Stimulated activated naive B cell treated with anti-CD40 and anti-IgM and Interleukin-4, amounts not matched to agents 10 μg/mL and 1 μg/mL and 100 μg/mL, for 72 hours (primary cell): ENCODE measurements at regions not wholly inside any gene's neighbourhood (a gene's known extent, or its start where the extent isn't known, plus 50 kb on each side); places are given as distances from the start of the nearest gene placed in this dataset.

Experiments
- ATAC-seq, 2 donors: fragments of 150-1000 bp; cut with Tn5 transposase; replicated peaks; 2 replicates each; pipeline ENCODE4 v1.10.0; 2021; ENCODE audit warnings: moderate library complexity in 1 of 2
- DNase-seq: peaks from one replicate; pipeline ENCODE4 v3.0.0; 2021
- H3K27ac Mint-ChIP-seq: one replicate; pipeline ENCODE4 v1.8.0; 2022; ENCODE audit warnings: mild to moderate bottlenecking, mixed read lengths
- H3K27me3 Mint-ChIP-seq, 2 donors: one replicate each; pipeline ENCODE4 v1.8.0; 2022; ENCODE audit warnings: mixed read lengths in 2 of 2
- H3K36me3 Mint-ChIP-seq, 2 donors: one replicate each; pipeline ENCODE4 v1.8.0; 2022; ENCODE audit warnings: mixed read lengths in 2 of 2, mild to moderate bottlenecking in 1 of 2
- H3K4me1 Mint-ChIP-seq, 2 donors: one replicate each; pipeline ENCODE4 v1.8.0; 2022; ENCODE audit warnings: mixed read lengths in 2 of 2, mild to moderate bottlenecking in 1 of 2
- H3K4me3 Mint-ChIP-seq, 2 donors: one replicate each; pipeline ENCODE4 v1.8.0; 2022; ENCODE audit warnings: mild to moderate bottlenecking in 2 of 2, mixed read lengths in 2 of 2, moderate library complexity in 1 of 2
- H3K9me3 Mint-ChIP-seq, 2 donors: one replicate each; pipeline ENCODE4 v1.8.0; 2022; ENCODE audit warnings: mixed read lengths in 2 of 2, mild to moderate bottlenecking in 1 of 2

DNA sequence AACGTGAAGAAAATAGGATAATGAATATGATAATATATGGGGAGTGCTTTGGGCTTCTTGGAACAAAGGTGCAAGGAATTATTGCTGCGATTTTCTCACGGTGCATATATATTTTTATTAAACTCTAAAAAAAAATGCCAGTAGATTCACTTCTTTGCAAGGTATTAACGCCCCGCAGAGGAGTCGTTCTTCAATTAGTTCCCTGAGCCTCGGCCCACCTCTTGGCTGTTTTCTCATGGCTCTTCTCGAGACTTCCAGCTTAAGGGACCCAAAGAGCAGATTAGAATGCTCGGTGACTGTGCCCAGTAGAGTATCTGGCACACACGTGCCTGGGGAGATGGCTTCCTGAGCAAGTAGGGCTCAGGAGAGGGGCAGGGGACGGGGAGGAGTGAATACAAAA lies 367.4 kb downstream of the MID1IP1 start:
- H3K9me3 Mint-ChIP-seq, result no peaks in the 10 kb centered on the region
- no peak overlapping the region for H3K27ac Mint-ChIP-seq
- peaks cover 0 to 17% of the 10 kb centered on the region in 2 donors for H3K4me1 Mint-ChIP-seq
- peaks cover 0 to 21% of the 10 kb centered on the region in 2 donors for H3K27me3 Mint-ChIP-seq
- DNase-seq (no peak), ATAC-seq (no peak)
- H3K4me3 Mint-ChIP-seq, result no peak overlapping the region
- peaks cover 0 to 3% of the 10 kb centered on the region in 2 donors for H3K36me3 Mint-ChIP-seq

DNA sequence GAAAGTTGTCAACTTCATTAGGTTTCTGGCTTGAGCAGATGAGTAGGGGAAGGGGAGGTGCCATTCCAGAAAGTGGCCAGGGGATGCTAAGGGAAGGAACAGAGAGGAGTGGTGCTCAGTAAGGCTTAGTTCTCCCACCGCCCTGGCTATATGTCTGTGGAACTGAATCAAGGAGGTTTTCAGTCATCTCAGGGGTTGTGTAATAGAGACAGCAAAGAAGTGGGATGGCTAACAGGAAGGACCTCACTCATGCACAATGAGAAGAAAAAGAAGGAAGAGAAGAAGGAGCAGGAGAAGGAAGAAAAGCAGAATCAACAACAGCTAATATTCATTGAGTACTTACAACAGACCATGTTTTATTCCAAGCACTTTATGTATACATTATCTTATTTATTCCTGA lies 368.7 kb downstream of the MID1IP1 start:
- ATAC-seq (no peak), DNase-seq (no peak)
- peaks cover 0 to 25% of the 10 kb centered on the region in 2 donors for H3K4me1 Mint-ChIP-seq
- peaks cover 0 to 3% of the 10 kb centered on the region in 2 donors for H3K36me3 Mint-ChIP-seq
- no peak overlapping the region for H3K27ac Mint-ChIP-seq
- no peaks in the 10 kb centered on the region for H3K9me3 Mint-ChIP-seq
- H3K4me3 Mint-ChIP-seq, result no peak overlapping the region
- H3K27me3 Mint-ChIP-seq, result peaks cover 0 to 16% of the 10 kb centered on the region in 2 donors

DNA sequence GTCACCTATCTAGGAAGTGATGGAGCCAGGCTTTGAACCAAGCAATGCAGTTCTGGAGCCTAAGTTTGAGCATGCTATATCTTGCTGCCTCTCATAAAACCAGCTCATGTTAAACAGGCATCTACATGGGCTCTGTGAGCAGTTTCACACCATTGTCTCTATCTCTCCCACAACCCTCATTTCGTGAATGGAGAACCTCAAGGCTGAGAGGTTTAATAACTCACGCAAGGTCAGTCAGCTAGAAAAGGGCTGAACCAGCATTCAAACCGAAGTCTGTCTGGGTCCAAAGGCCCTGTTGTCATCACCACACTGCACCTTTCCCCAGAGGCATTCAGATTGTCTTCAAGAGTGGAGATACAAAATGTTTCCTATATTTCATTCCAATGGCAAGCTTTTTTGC lies 369.2 kb downstream of the MID1IP1 start:
- peaks cover 0 to 16% of the 10 kb centered on the region in 2 donors for H3K27me3 Mint-ChIP-seq
- peak in 1 of 2 donors; percentile 10 for ATAC-seq
- no peak for DNase-seq
- H3K4me3 Mint-ChIP-seq, result no peak overlapping the region
- H3K27ac Mint-ChIP-seq, result no peak overlapping the region
- H3K4me1 Mint-ChIP-seq, result peaks cover 0 to 29% of the 10 kb centered on the region in 2 donors
- no peaks in the 10 kb centered on the region for H3K9me3 Mint-ChIP-seq
- peaks cover 0 to 3% of the 10 kb centered on the region in 2 donors for H3K36me3 Mint-ChIP-seq

DNA sequence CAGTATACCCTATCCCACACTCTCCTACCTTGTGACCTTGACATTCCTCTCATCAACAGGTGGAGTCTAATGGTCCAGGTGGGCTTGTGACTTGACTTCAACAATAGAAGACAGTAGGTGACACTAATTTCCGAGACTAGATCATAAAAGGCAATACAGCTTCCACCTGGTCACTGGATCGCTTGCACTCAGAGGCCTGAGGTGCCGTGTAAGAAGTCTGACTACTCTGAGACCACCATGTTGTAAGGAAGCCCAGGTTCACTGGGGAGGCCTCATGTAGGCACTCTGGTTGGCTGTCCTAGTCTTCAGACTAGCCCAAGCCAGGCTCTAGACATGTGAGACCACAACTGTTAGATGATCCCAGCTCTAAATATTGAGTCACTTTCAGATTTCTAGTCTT lies 370.4 kb downstream of the MID1IP1 start:
- Mint-ChIP-seq H3K4me1 (peaks cover 0 to 23% of the 10 kb centered on the region in 2 donors), H3K27ac (no peak overlapping the region), H3K27me3 (peaks cover 0 to 8% of the 10 kb centered on the region in 2 donors), H3K36me3 (no peaks in the 10 kb centered on the region), H3K4me3 (no peak overlapping the region), H3K9me3 (no peaks in the 10 kb centered on the region)
- DNase-seq (no peak), ATAC-seq (no peak)

DNA sequence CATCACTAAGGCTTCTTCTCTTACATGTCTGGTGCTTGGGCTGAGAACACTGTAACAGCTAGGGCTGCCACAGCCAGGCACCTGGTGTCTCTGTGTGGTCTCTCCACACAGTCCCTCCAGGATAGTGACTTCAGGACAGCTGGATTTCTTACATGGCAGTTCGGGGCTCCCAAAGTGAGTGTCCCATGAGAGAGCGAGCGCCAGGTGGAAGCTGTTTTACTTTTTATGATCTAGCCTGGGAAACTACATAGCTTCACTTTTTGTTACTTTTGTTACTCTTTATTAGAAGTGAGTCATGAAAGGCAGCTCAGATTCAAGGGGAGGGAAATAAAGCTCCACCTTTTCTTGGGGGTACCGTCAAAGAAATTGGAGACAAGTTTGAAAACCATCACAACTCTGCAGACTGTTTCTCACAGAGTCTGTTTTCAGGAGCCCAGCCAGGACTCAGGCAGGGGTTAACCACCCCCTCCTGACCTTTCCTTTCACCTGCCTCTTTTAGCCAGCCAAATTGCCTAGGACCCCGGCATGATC lies 373.0 kb downstream of the MID1IP1 start:
- ATAC-seq, result no peak
- H3K9me3 Mint-ChIP-seq, result no peaks in the 10 kb centered on the region
- no peaks in the 10 kb centered on the region for H3K36me3 Mint-ChIP-seq
- no peak overlapping the region for H3K27ac Mint-ChIP-seq
- peaks cover 0 to 12% of the 10 kb centered on the region in 2 donors for H3K4me1 Mint-ChIP-seq
- peak overlapping the region in 1 of 2 donors; percentile 44 for H3K4me3 Mint-ChIP-seq
- DNase-seq, result no peak
- H3K27me3 Mint-ChIP-seq, result peaks cover 0 to 3% of the 10 kb centered on the region in 2 donors

DNA sequence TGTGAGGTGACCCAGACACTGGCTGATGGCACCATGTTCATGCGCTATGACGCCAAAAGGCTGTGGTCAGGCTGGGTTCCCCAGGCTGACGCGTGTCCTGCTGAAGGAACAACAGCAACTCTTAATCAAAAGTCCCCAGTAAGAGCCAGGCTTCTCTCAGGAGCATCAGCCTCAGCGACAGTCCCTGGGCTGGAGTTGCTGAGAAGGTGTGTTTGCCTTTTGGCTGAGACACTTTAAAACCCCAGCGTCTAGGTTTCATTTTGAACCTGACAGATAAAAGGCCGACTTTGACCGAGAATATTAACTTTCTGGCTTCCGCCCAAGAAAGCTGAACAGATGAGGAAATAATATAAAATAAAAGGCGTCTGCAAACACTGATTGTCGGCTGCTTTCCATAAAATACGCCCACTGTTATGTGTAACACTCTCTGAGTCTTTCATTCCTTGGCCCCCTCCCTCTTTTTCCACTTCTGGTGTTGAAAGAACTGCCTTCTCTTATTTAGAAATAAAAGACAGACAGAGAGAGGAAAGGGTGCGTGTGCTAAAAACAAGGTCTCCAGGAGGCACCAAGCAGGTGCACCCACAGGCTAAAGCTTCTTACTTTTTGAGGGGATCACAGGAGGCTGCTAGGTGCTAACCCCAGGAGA lies 373.6 kb downstream of the MID1IP1 start:
- ATAC-seq, result peak; percentile 68 to 78
- H3K4me3 Mint-ChIP-seq, result peak overlapping the region in 1 of 2 donors; percentile 46
- no peak overlapping the region for H3K27ac Mint-ChIP-seq

DNA sequence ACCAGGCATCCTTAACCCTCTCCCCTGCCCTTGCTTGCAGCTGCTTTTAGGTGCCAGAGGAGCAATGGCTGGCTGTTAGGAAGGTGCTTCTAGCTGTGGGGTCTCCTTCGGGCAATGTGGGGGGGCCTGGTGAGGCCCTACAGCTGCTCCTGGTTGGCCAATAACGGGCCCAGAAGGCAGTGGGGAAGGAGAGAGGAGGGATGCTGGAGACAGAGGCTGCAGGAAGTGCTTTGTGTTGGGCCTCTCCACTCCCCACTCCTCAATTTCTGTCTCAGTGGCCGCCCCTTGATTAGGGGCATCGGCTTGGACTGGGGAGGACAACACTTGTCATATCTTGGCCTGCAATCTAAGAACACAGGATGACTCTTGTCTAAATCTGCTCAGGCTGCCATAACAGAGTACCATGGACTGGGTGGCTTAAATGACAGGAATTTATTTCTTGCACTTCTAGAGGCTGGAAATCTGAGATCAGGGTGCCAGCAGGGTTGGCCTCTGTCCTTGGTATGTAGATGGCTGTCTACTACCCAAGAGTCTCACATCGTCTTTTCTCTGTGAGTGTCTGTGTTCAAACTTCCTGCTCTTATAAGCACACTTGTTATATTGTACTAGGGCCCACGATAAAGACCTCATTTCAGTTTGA lies 374.3 kb downstream of the MID1IP1 start:
- no peaks in the 10 kb centered on the region for H3K27me3 Mint-ChIP-seq
- DNase-seq (no peak), ATAC-seq (no peak)
- no peaks in the 10 kb centered on the region for H3K36me3 Mint-ChIP-seq
- H3K4me3 Mint-ChIP-seq, result peak overlapping the region in 1 of 2 donors; percentile 46
- H3K4me1 Mint-ChIP-seq, result peaks cover 0 to 12% of the 10 kb centered on the region in 2 donors
- no peaks in the 10 kb centered on the region for H3K9me3 Mint-ChIP-seq
- no peak overlapping the region for H3K27ac Mint-ChIP-seq

More for the DNA sequence above, 373.6 kb downstream of the MID1IP1 start:
- peaks cover 0 to 12% of the 10 kb centered on the region in 2 donors for H3K4me1 Mint-ChIP-seq
- no peak for DNase-seq
- H3K36me3 Mint-ChIP-seq, result no peaks in the 10 kb centered on the region
- no peaks in the 10 kb centered on the region for H3K9me3 Mint-ChIP-seq
- H3K27me3 Mint-ChIP-seq, result no peaks in the 10 kb centered on the region

DNA sequence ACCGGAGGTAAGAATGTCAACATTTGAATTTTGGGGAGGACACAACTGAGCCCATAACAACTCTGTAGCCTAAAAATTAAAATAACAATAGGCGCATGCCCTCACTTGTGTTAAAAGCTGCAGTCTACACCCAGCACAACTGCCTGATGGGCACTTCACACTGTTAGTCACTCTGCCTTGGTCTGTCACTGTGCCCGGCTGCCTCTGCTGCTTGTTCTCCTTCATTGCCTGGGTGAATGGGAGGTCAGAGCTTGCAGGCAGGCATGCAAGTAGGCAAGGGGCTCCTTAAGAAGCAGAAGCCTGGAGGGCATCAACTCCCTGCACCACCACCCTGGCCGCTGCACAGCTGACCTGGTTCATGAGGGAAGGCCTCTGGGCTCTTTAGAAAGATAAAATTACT lies 374.8 kb downstream of the MID1IP1 start:
- H3K4me3 Mint-ChIP-seq, result no peak overlapping the region
- H3K4me1 Mint-ChIP-seq, result peaks cover 0 to 12% of the 10 kb centered on the region in 2 donors
- DNase-seq, result no peak
- H3K27me3 Mint-ChIP-seq, result no peaks in the 10 kb centered on the region
- H3K27ac Mint-ChIP-seq, result no peak overlapping the region
- no peaks in the 10 kb centered on the region for H3K36me3 Mint-ChIP-seq
- H3K9me3 Mint-ChIP-seq, result no peaks in the 10 kb centered on the region
- no peak for ATAC-seq

DNA sequence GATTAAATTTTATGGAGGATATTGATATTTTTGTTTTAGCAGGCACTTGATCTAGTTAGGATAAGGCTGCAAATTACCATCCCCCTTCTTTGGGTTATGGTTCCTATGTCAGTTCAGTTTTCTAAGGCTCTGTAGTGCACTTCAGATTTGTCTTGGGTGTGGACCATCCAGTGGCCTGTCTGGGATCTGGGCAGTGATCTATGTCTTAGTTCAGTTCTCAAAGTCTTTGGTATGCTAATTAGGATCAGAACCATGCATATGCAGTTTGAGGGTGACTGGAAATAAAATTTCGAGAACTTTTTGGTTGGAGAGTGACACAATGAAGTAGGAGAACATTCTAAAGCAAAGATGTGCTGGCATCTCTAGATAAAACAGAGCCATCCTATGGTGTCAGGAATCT lies 388.2 kb downstream of the MID1IP1 start:
- DNase-seq, result no peak
- no peak for ATAC-seq
- Mint-ChIP-seq H3K27ac (no peak overlapping the region), H3K27me3 (peaks cover 0 to 27% of the 10 kb centered on the region in 2 donors), H3K9me3 (peaks cover 4 to 8% of the 10 kb centered on the region in 2 donors), H3K4me1 (no peaks in the 10 kb centered on the region), H3K36me3 (peaks cover 5 to 11% of the 10 kb centered on the region in 2 donors), H3K4me3 (no peak overlapping the region)

DNA sequence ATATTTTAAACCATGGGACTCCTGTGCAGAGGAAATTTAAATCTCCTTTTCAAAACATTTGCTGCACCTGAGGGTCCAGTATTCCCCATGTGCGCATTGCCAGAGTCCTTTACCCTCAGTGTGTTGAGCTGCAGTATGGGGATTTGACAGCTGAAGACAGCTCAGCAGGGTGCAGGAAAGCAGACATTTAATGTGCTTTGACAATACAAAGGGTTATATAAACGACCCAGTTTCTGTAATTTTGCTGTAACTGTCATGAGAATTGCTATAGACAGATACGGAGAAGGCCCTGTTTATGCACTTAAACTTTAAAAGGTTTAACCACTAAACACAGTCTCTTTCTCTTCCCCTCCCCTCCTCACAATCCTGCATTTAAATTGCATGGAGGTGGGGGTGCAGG lies 393.4 kb downstream of the MID1IP1 start:
- Mint-ChIP-seq H3K27me3 (peaks cover 0 to 19% of the 10 kb centered on the region in 2 donors), H3K4me1 (peaks cover 17 to 25% of the 10 kb centered on the region in 2 donors), H3K27ac (no peak overlapping the region), H3K4me3 (no peak overlapping the region), H3K36me3 (peaks cover 0 to 5% of the 10 kb centered on the region in 2 donors), H3K9me3 (no peaks in the 10 kb centered on the region)
- DNase-seq (no peak), ATAC-seq (no peak)

DNA sequence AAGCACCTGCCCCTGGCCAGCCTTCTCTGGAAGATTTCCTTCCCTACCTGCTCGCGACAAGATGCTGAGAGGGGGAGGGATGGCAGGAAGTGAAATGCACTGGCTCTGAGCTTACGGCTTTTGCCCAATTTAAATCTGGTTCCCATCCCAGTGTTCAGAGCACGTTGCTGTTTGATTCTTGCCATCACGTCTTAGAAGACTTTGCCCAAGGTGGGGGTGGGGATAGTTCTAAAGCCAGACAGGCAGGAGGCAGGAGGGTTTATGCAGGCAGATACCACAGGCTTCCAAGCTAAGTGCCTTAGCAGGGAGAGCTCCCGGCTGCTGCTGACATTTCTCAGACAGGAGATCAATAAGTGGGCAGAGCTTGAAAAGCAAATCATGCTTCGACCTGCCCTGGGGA lies 393.9 kb downstream of the MID1IP1 start:
- no peak for ATAC-seq
- H3K36me3 Mint-ChIP-seq, result peaks cover 0 to 4% of the 10 kb centered on the region in 2 donors
- H3K27ac Mint-ChIP-seq, result no peak overlapping the region
- H3K27me3 Mint-ChIP-seq, result peaks cover 0 to 18% of the 10 kb centered on the region in 2 donors
- H3K9me3 Mint-ChIP-seq, result no peaks in the 10 kb centered on the region
- H3K4me1 Mint-ChIP-seq, result peaks cover 17 to 27% of the 10 kb centered on the region in 2 donors
- no peak overlapping the region for H3K4me3 Mint-ChIP-seq
- DNase-seq, result no peak

DNA sequence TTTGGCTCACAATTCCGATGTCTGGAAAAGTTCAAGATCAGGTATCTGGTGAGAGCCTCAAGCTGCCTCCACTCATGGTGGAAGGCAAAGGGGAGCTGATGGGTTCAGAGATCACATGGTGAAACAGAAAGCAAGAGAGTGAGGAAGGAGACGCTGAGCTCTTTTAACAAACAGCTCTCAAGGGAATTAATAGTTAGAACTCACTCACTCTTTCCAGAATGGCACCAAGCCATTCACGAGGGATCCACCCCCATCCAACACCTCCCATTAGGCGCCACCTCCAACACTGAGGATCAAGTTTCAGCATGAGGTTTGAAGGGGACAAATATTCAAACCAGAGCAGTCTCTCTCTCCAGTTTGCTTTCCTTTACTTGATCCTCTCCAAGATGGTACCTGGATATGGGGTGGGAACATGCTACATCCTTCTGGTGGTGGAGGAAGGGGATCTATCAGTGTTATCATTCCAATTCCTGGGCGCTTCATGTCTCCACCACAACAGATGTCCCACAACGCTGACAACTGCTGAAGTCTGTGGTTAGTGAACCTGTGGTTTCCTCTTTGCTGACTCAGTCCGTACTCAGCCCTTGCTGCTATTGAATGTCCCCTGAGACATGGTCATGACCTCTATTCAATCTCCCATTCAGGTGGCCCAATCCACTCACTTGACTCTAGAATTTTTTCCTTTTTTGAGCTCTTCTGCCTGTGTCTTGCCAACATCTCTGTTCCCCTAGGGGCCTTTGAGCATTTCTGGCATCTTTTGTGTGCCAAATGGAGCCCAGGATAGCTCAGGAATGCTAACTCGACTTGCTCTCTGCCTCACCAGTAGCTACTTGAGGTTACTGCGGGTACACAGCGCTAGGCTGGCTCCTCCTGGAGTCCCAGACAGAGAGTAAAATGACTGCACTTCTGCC lies 395.2 kb downstream of the MID1IP1 start:
- H3K4me1 Mint-ChIP-seq, result peaks cover 19 to 40% of the 10 kb centered on the region in 2 donors
- peak overlapping the region; percentile 70 for H3K27ac Mint-ChIP-seq
- peaks cover 0 to 13% of the 10 kb centered on the region in 2 donors for H3K27me3 Mint-ChIP-seq
- peaks cover 0 to 2% of the 10 kb centered on the region in 2 donors for H3K36me3 Mint-ChIP-seq
- H3K9me3 Mint-ChIP-seq, result no peaks in the 10 kb centered on the region
- ATAC-seq, result peak; percentile 96 to 97
- peak; percentile 51 for DNase-seq
- peak overlapping the region; percentile 49 to 62 for H3K4me3 Mint-ChIP-seq

DNA sequence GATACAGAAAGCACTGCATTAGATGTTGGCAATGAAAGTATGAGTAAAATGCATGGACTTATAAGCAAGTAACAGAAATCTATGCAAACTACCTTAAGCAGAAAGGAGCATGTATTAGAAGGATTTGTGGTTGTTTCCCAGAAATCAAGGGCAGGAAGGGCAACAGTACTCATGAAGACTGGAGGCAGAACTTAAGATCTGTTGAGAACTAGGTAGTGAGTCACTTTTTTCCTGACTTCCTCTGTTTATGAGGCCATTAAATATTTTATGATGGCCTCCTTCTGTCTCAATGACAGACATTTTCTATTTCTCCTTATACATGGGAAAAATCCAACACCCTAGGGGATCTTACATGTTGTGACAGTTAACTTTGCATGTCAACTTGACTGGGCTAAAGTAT lies 398.2 kb downstream of the MID1IP1 start:
- DNase-seq (no peak), ATAC-seq (no peak)
- Mint-ChIP-seq H3K4me3 (no peak overlapping the region), H3K4me1 (peaks cover 21 to 54% of the 10 kb centered on the region in 2 donors), H3K27me3 (peaks cover 0 to 7% of the 10 kb centered on the region in 2 donors), H3K36me3 (peaks cover 0 to 3% of the 10 kb centered on the region in 2 donors), H3K9me3 (no peaks in the 10 kb centered on the region), H3K27ac (no peak overlapping the region)
